A673 (cell line): ENCODE measurements at regions not wholly inside any gene's neighbourhood (a gene's known extent, or its start where the extent isn't known, plus 50 kb on each side); places are given as distances from the start of the nearest gene placed in this dataset.

Source experiments
- BruUV-seq: library from RNA; stranded (reverse); fragments of 400-500 nt; replicated peaks from 2 replicates; lab custom pipeline; 2021; lab: Mats Ljungman, UMichigan
- CTCF ChIA-PET: fragments of 300-600 bp; sonication (Branson Sonifier 250); formaldehyde crosslinking; loops from one replicate; lab custom pipeline; 2022; ENCODE audit warnings: antibody characterized with exemption; lab: Charles Lee
- POLR2A ChIA-PET: fragments of 300-600 bp; sonication (Branson Sonifier 250); formaldehyde crosslinking; loops from one replicate; lab custom pipeline; 2022; ENCODE audit warnings: antibody characterized with exemption; ENCODE audit not compliant: low non-redundant PET; lab: Charles Lee
- DNase-seq: peaks from one replicate; pipeline ENCODE4 v3.0.0-alpha.2; 2015; ENCODE audit warnings: low spot score
- H3K27ac ChIP-seq: fragments of 200-600 bp; sonication (generic); 2 replicates; pipeline ENCODE4 v1.5.1; 2016; ENCODE audit warnings: mixed run types, low read depth, mild to moderate bottlenecking, mixed read lengths, antibody characterized with exemption, low read length; ENCODE audit not compliant: poor library complexity, severe bottlenecking
- H3K27me3 ChIP-seq: fragments of 200-600 bp; sonication (generic); replicated peaks from 2 replicates; pipeline ENCODE4 v1.6.1; 2017; ENCODE audit warnings: mixed run types, low read depth, mild to moderate bottlenecking, mixed read lengths, antibody characterized with exemption, low read length; ENCODE audit not compliant: insufficient read depth, poor library complexity
- H3K36me3 ChIP-seq: fragments of 200-600 bp; sonication (generic); 2 replicates; pipeline ENCODE4 v1.6.1; 2016; ENCODE audit warnings: mixed run types, mild to moderate bottlenecking, mixed read lengths, antibody characterized with exemption, low read length; ENCODE audit not compliant: insufficient read depth, poor library complexity, severe bottlenecking
- H3K4me1 ChIP-seq: fragments of 200-600 bp; sonication (generic); 2 replicates; pipeline ENCODE4 v1.6.1; 2017; ENCODE audit warnings: mixed run types, mild to moderate bottlenecking, mixed read lengths, antibody characterized with exemption, low read length; ENCODE audit not compliant: insufficient read depth, poor library complexity, severe bottlenecking
- H3K4me3 ChIP-seq: fragments of 200-600 bp; sonication (generic); 2 replicates; pipeline ENCODE4 v1.5.1; 2016; ENCODE audit warnings: low read depth, mixed run types, mild to moderate bottlenecking, mixed read lengths, low read length; ENCODE audit not compliant: poor library complexity, severe bottlenecking
- H3K9me3 ChIP-seq: fragments of 200-600 bp; sonication (generic); 2 replicates; pipeline ENCODE4 v1.6.1; 2016; ENCODE audit warnings: mixed run types, low read depth, mild to moderate bottlenecking, mixed read lengths, antibody characterized with exemption, low read length; ENCODE audit not compliant: poor library complexity, severe bottlenecking
- EZH2 ChIP-seq: fragments of 200-600 bp; sonication (generic); IDR thresholded peaks from 2 replicates; pipeline ENCODE4 v1.6.1; 2017; ENCODE audit warnings: borderline replicate concordance, low read depth, mild to moderate bottlenecking, mixed read lengths, antibody characterized with exemption, low read length; ENCODE audit not compliant: poor library complexity, severe bottlenecking
- intact Hi-C: fragments of 100-400 bp; cut with micrococcal nuclease; formaldehyde crosslinking; loops from one replicate; pipeline ENCODE4 v1.10.0; 2022; ENCODE audit not compliant: unreplicated experiment
- TF ChIP-seq, protein P1 (sequence below): fragments of 300-800, 200-600 bp; sonication (generic); conservative IDR thresholded peaks from 2 replicates; pipeline ENCODE4 v1.5.1; 2017; ENCODE audit warnings: low read depth, mild to moderate bottlenecking, antibody characterized with exemption, low read length, moderate library complexity, mixed read lengths

- peak; percentile 53 for DNase-seq
- TF ChIP-seq EZH2: no peak
- TF ChIP-seq, protein P1, sequence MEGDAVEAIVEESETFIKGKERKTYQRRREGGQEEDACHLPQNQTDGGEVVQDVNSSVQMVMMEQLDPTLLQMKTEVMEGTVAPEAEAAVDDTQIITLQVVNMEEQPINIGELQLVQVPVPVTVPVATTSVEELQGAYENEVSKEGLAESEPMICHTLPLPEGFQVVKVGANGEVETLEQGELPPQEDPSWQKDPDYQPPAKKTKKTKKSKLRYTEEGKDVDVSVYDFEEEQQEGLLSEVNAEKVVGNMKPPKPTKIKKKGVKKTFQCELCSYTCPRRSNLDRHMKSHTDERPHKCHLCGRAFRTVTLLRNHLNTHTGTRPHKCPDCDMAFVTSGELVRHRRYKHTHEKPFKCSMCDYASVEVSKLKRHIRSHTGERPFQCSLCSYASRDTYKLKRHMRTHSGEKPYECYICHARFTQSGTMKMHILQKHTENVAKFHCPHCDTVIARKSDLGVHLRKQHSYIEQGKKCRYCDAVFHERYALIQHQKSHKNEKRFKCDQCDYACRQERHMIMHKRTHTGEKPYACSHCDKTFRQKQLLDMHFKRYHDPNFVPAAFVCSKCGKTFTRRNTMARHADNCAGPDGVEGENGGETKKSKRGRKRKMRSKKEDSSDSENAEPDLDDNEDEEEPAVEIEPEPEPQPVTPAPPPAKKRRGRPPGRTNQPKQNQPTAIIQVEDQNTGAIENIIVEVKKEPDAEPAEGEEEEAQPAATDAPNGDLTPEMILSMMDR: peak; percentile 55
- Histone ChIP-seq H3K4me3 (no peak overlapping the region), H3K4me1 (no peaks in the 10 kb centered on the region), H3K27ac (no peak overlapping the region), H3K36me3 (no peaks in the 10 kb centered on the region), H3K27me3 (no peaks in the 10 kb centered on the region), H3K9me3 (no peaks in the 10 kb centered on the region)
- POLR2A ChIA-PET: no interaction called here
- CTCF ChIA-PET: interaction anchor here (0.6 to 0.7 kb wide), 3 partner anchors 23 to 184 kb away, joined by 3 to 8 read pairs (median 4); no protein-coding TSS in a partner anchor
- intact Hi-C loops: loop anchor here (5.0 kb wide), 1 partner anchor 225 kb away; no protein-coding TSS in a partner anchor
- no TSS peak for BruUV-seq
Observed at GRCh38 chr6:168132531-168133167, 53.6 kb upstream of the FRMD1 start.

- Histone ChIP-seq H3K36me3 (no peaks in the 10 kb centered on the region), H3K27me3 (no peaks in the 10 kb centered on the region), H3K4me1 (no peaks in the 10 kb centered on the region), H3K9me3 (no peaks in the 10 kb centered on the region), H3K4me3 (no peak overlapping the region), H3K27ac (no peak overlapping the region)
- intact Hi-C loops: loop anchor here (5.0 kb wide), 1 partner anchor 224 kb away; no protein-coding TSS in a partner anchor
- BruUV-seq: no TSS peak
- POLR2A ChIA-PET: no interaction called here
- no peak for TF ChIP-seq EZH2
- TF ChIP-seq, protein P1: no peak
- CTCF ChIA-PET: interaction anchor here (0.6 kb wide), 1 partner anchor 185 kb away, joined by 8 read pairs; no protein-coding TSS in a partner anchor
- no peak for DNase-seq
Observed at GRCh38 chr6:168131464-168132415, 52.7 kb upstream of the FRMD1 start.

DNA sequence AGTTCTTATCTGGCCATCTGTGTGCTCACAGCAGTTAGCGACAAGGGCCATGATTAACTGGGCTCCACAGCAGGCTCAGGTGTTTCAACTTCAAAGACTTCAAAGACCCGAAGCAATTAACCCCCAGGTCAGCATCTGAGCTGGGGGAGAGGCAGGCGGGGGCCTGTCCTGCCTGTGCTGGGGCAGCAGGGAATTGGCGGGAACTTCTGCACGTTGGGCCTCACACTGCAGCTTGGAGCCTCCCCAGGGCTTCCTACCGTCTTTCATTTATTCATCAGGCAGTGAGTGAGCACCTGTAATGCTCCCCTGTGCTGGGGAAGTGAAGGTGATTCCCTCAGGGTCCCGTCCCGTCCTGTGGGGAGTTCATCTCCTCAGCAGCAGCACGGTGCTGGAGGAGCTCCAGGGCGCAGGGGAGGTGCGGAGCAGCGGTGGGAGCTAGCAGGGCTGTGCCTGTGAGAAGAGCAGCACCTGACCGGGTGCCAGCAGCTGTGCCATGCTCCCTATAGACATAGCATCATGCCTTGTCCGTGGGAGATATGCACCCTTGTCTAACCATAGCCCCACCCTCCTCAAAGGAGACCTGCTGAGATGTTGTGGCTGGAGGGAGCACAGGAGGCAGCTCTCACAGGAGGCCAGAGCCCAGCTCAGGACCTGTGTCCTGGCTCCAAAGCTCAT lies 51.8 kb upstream of the FRMD1 start:
- intact Hi-C loops: loop anchor here (5.0 kb wide), 1 partner anchor 224 kb away; no protein-coding TSS in a partner anchor
- no TSS peak for BruUV-seq
- Histone ChIP-seq H3K4me1 (no peaks in the 10 kb centered on the region), H3K27ac (no peak overlapping the region), H3K9me3 (no peaks in the 10 kb centered on the region), H3K36me3 (no peaks in the 10 kb centered on the region), H3K27me3 (no peaks in the 10 kb centered on the region), H3K4me3 (no peak overlapping the region)
- ChIA-PET CTCF (no interaction called here), POLR2A (no interaction called here)
- DNase-seq: no peak
- TF ChIP-seq, protein P1: no peak
- TF ChIP-seq EZH2: no peak
